ENCODE measurements at regions not wholly inside any gene's neighbourhood (a gene's known extent, or its start where the extent isn't known, plus 50 kb on each side); places are given as distances from the start of the nearest gene placed in this dataset.

DNA sequence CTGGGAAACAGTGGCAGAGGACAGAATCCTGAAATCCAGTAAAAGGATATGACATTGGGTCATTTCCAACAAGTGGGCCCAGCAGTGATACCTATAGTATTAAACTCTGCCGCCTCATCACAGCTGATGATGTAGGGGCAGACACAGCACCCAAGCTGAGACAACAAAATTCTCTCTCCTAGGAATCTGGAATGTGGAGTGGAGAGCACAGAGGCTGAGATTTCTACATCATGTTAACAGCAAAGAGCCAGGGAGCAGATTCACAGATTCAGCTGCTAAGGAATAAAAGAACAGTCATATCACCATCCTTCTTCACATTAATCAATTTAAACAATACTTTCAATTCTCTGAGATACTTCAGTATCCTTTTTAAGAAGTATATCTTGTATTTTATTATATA is 61.9 kb downstream of the CRP start:
- TF ChIP-seq, protein P1, sequence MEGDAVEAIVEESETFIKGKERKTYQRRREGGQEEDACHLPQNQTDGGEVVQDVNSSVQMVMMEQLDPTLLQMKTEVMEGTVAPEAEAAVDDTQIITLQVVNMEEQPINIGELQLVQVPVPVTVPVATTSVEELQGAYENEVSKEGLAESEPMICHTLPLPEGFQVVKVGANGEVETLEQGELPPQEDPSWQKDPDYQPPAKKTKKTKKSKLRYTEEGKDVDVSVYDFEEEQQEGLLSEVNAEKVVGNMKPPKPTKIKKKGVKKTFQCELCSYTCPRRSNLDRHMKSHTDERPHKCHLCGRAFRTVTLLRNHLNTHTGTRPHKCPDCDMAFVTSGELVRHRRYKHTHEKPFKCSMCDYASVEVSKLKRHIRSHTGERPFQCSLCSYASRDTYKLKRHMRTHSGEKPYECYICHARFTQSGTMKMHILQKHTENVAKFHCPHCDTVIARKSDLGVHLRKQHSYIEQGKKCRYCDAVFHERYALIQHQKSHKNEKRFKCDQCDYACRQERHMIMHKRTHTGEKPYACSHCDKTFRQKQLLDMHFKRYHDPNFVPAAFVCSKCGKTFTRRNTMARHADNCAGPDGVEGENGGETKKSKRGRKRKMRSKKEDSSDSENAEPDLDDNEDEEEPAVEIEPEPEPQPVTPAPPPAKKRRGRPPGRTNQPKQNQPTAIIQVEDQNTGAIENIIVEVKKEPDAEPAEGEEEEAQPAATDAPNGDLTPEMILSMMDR (IDR thresholded peaks at IDR 0.05 in 8 of 11, conservative IDR thresholded peaks at IDR 0.05 in 3 of 11), result no peak
- TF ChIP-seq POLR2A (IDR thresholded peaks at IDR 0.05), result no peak
